A673 (cell line): ENCODE measurements at regions not wholly inside any gene's neighbourhood (a gene's known extent, or its start where the extent isn't known, plus 50 kb on each side); places are given as distances from the start of the nearest gene placed in this dataset.

Experiments
- BruUV-seq: library from RNA; stranded (reverse); fragments of 400-500 nt; replicated peaks from 2 replicates; lab custom pipeline; 2021; lab: Mats Ljungman, UMichigan
- CTCF ChIA-PET: fragments of 300-600 bp; sonication (Branson Sonifier 250); formaldehyde crosslinking; loops from one replicate; lab custom pipeline; 2022; ENCODE audit warnings: antibody characterized with exemption; lab: Charles Lee
- POLR2A ChIA-PET: fragments of 300-600 bp; sonication (Branson Sonifier 250); formaldehyde crosslinking; loops from one replicate; lab custom pipeline; 2022; ENCODE audit warnings: antibody characterized with exemption; ENCODE audit not compliant: low non-redundant PET; lab: Charles Lee
- DNase-seq: peaks from one replicate; pipeline ENCODE4 v3.0.0-alpha.2; 2015; ENCODE audit warnings: low spot score
- H3K27ac ChIP-seq: fragments of 200-600 bp; sonication (generic); 2 replicates; pipeline ENCODE4 v1.5.1; 2016; ENCODE audit warnings: mixed run types, low read depth, mild to moderate bottlenecking, mixed read lengths, antibody characterized with exemption, low read length; ENCODE audit not compliant: poor library complexity, severe bottlenecking
- H3K27me3 ChIP-seq: fragments of 200-600 bp; sonication (generic); replicated peaks from 2 replicates; pipeline ENCODE4 v1.6.1; 2017; ENCODE audit warnings: mixed run types, low read depth, mild to moderate bottlenecking, mixed read lengths, antibody characterized with exemption, low read length; ENCODE audit not compliant: insufficient read depth, poor library complexity
- H3K36me3 ChIP-seq: fragments of 200-600 bp; sonication (generic); 2 replicates; pipeline ENCODE4 v1.6.1; 2016; ENCODE audit warnings: mixed run types, mild to moderate bottlenecking, mixed read lengths, antibody characterized with exemption, low read length; ENCODE audit not compliant: insufficient read depth, poor library complexity, severe bottlenecking
- H3K4me1 ChIP-seq: fragments of 200-600 bp; sonication (generic); 2 replicates; pipeline ENCODE4 v1.6.1; 2017; ENCODE audit warnings: mixed run types, mild to moderate bottlenecking, mixed read lengths, antibody characterized with exemption, low read length; ENCODE audit not compliant: insufficient read depth, poor library complexity, severe bottlenecking
- H3K4me3 ChIP-seq: fragments of 200-600 bp; sonication (generic); 2 replicates; pipeline ENCODE4 v1.5.1; 2016; ENCODE audit warnings: low read depth, mixed run types, mild to moderate bottlenecking, mixed read lengths, low read length; ENCODE audit not compliant: poor library complexity, severe bottlenecking
- H3K9me3 ChIP-seq: fragments of 200-600 bp; sonication (generic); 2 replicates; pipeline ENCODE4 v1.6.1; 2016; ENCODE audit warnings: mixed run types, low read depth, mild to moderate bottlenecking, mixed read lengths, antibody characterized with exemption, low read length; ENCODE audit not compliant: poor library complexity, severe bottlenecking
- CTCF ChIP-seq: fragments of 300-800, 200-600 bp; sonication (generic); conservative IDR thresholded peaks from 2 replicates; pipeline ENCODE4 v1.5.1; 2017; ENCODE audit warnings: low read depth, mild to moderate bottlenecking, antibody characterized with exemption, low read length, moderate library complexity, mixed read lengths
- EZH2 ChIP-seq: fragments of 200-600 bp; sonication (generic); IDR thresholded peaks from 2 replicates; pipeline ENCODE4 v1.6.1; 2017; ENCODE audit warnings: borderline replicate concordance, low read depth, mild to moderate bottlenecking, mixed read lengths, antibody characterized with exemption, low read length; ENCODE audit not compliant: poor library complexity, severe bottlenecking
- intact Hi-C: fragments of 100-400 bp; cut with micrococcal nuclease; formaldehyde crosslinking; loops from one replicate; pipeline ENCODE4 v1.10.0; 2022; ENCODE audit not compliant: unreplicated experiment

GRCh38 chr7:81402227-81402626, 367.6 kb downstream of the HGF start:
- no peaks in the 10 kb centered on the region for H3K4me1 ChIP-seq
- H3K9me3 ChIP-seq: no peaks in the 10 kb centered on the region
- H3K27me3 ChIP-seq: no peaks in the 10 kb centered on the region
- no peak for DNase-seq
- intact Hi-C loops: no loop called here
- ChIA-PET CTCF (no interaction called here), POLR2A (no interaction called here)
- BruUV-seq: no TSS peak
- H3K36me3 ChIP-seq: no peaks in the 10 kb centered on the region
- no peak for TF ChIP-seq CTCF
- TF ChIP-seq EZH2: no peak
- H3K27ac ChIP-seq: no peak overlapping the region
- H3K4me3 ChIP-seq: no peak overlapping the region

GRCh38 chr7:81399471-81399870, 370.4 kb downstream of the HGF start:
- no peak for DNase-seq
- POLR2A ChIA-PET: no interaction called here
- Histone ChIP-seq H3K27ac (no peak overlapping the region), H3K36me3 (no peaks in the 10 kb centered on the region), H3K4me1 (no peaks in the 10 kb centered on the region), H3K9me3 (no peaks in the 10 kb centered on the region), H3K27me3 (no peaks in the 10 kb centered on the region), H3K4me3 (no peak overlapping the region)
- intact Hi-C loops: no loop called here
- CTCF ChIA-PET: no interaction called here
- TF ChIP-seq EZH2 (no peak), CTCF (no peak)
- no TSS peak for BruUV-seq

- intact Hi-C loops: no loop called here
- H3K27ac ChIP-seq: no peak overlapping the region
- no TSS peak for BruUV-seq
These were observed 375.8 kb downstream of the HGF start for GRCh38 chr7:81394029-81394428.

More at GRCh38 chr7:81394029-81394428, 375.8 kb downstream of the HGF start:
- ChIA-PET CTCF (interaction anchor here (0.6 kb wide), 1 partner anchor 864 kb away, joined by 3 read pairs; no protein-coding TSS in a partner anchor), POLR2A (no interaction called here)
- no peak for TF ChIP-seq EZH2
- no peak for TF ChIP-seq CTCF
- Histone ChIP-seq H3K4me1 (no peaks in the 10 kb centered on the region), H3K36me3 (no peaks in the 10 kb centered on the region), H3K27me3 (no peaks in the 10 kb centered on the region), H3K4me3 (no peak overlapping the region), H3K9me3 (no peaks in the 10 kb centered on the region)
- no peak for DNase-seq
